Fibroblast of pulmonary artery (primary cell): ENCODE measurements at regions not wholly inside any gene's neighbourhood (a gene's known extent, or its start where the extent isn't known, plus 50 kb on each side); places are given as distances from the start of the nearest gene placed in this dataset.
"Not testable (repeated sequence)": the region's sequence is repeated elsewhere in the genome, so short reads cannot be mapped to it uniquely, and the experiment has no call there.

ENCODE experiments used
- DNase-seq: peaks from one replicate; pipeline ENCODE4 v3.0.0-alpha.2; 2010; ENCODE audit warnings: low read depth
- H3K4me3 ChIP-seq: replicated peaks from 2 replicates; pipeline ENCODE4 v1.5.1; 2011; ENCODE audit warnings: low read depth, mild to moderate bottlenecking, control low read depth, low read length, moderate library complexity
- CTCF ChIP-seq: IDR thresholded peaks from 2 replicates; pipeline ENCODE4 v1.5.1; 2011; ENCODE audit warnings: mild to moderate bottlenecking, control low read depth, low read length, inconsistent platforms; ENCODE audit errors: missing control alignments

- TF ChIP-seq CTCF = no peak
- no peak for DNase-seq
- no peak overlapping the region for H3K4me3 ChIP-seq
Observed at GRCh38 chr5:40355181-40355580, 324.5 kb upstream of the PTGER4 start.

- no peak for DNase-seq
- H3K4me3 ChIP-seq = no peak overlapping the region
- TF ChIP-seq CTCF = no peak
Observed at GRCh38 chr5:40354171-40354570, 325.5 kb upstream of the PTGER4 start.

- no peak for DNase-seq
- H3K4me3 ChIP-seq = no peak overlapping the region
- no peak for TF ChIP-seq CTCF
Observed at GRCh38 chr5:40353442-40353841, 326.3 kb upstream of the PTGER4 start.

GRCh38 chr5:40347981-40348725 is 331.6 kb upstream of the PTGER4 start:
- no peak overlapping the region for H3K4me3 ChIP-seq
- no peak for TF ChIP-seq CTCF
- DNase-seq = no peak

- DNase-seq = no peak
- TF ChIP-seq CTCF = no peak
- no peak overlapping the region for H3K4me3 ChIP-seq
Observed at GRCh38 chr5:40346901-40347300, 332.8 kb upstream of the PTGER4 start.

- not testable (repeated sequence) for H3K4me3 ChIP-seq, DNase-seq
Observed at GRCh38 chr5:40338434-40338833, 341.3 kb upstream of the PTGER4 start.

GRCh38 chr5:40334242-40334635 is 345.5 kb upstream of the PTGER4 start:
- DNase-seq = no peak
- H3K4me3 ChIP-seq = no peak overlapping the region
- TF ChIP-seq CTCF = no peak
